ENCODE measurements at regions not wholly inside any gene's neighbourhood (a gene's known extent, or its start where the extent isn't known, plus 50 kb on each side); places are given as distances from the start of the nearest gene placed in this dataset.

GRCh38 chr10:118908557-118909256 lies 120.8 kb upstream of the NANOS1 start:
- Histone ChIP-seq H3K27ac (ENCODE audit: extremely low read depth, low read depth, low read length) (no peak overlapping the region), H3K36me3 (ENCODE audit: control insufficient read depth in 2 of 2, insufficient read depth in 1 of 2, low read length in 2 of 2) (no peaks in the 10 kb centered on the region), H3K4me1 (ENCODE audit: control insufficient read depth, insufficient read depth, low read length) (no peaks in the 10 kb centered on the region), H3K9me3 (ENCODE audit: control insufficient read depth, insufficient read depth, low read depth, low read length) (no peaks in the 10 kb centered on the region), H3K4me3 (ENCODE audit: low read depth, low read length) (no peak overlapping the region)
- POLR2A ChIA-PET: no interaction called here
- CTCF ChIA-PET: no interaction called here
- TF ChIP-seq KLF9 (tag by site-specific recombination; IDR thresholded peaks at IDR 0.05; ENCODE audit: low read depth) (0 out of 2 replicates have a peak, but pooled peaks have one; percentile 21), KLF1 (tag by site-specific recombination; IDR thresholded peaks at IDR 0.05) (peak; percentile 60; the same call in 1 of the 2 replicates), IKZF3 (tag by site-specific recombination; IDR thresholded peaks at IDR 0.05) (no peak), ZBTB11 (tag by site-specific recombination; conservative IDR thresholded peaks at IDR 0.05; ENCODE audit: low read depth) (no peak)

- ChIA-PET CTCF (no interaction called here), POLR2A (interaction anchor here (0.8 kb wide), 1 partner anchor 194 kb away, joined by 3 read pairs; no protein-coding TSS in a partner anchor)
- Histone ChIP-seq H3K9me3 (ENCODE audit: control insufficient read depth, insufficient read depth, low read depth, low read length) (no peaks in the 10 kb centered on the region), H3K27ac (ENCODE audit: extremely low read depth, low read depth, low read length) (no peak overlapping the region), H3K36me3 (ENCODE audit: control insufficient read depth in 2 of 2, insufficient read depth in 1 of 2, low read length in 2 of 2) (no peaks in the 10 kb centered on the region), H3K4me3 (ENCODE audit: low read depth, low read length) (no peak overlapping the region), H3K4me1 (ENCODE audit: control insufficient read depth, insufficient read depth, low read length) (no peaks in the 10 kb centered on the region)
- TF ChIP-seq ZNF148 (tag by site-specific recombination; IDR thresholded peaks at IDR 0.05; ENCODE audit: borderline replicate concordance): no peak
- TF ChIP-seq ZNF202 (tag by site-specific recombination; IDR thresholded peaks at IDR 0.05; ENCODE audit: borderline replicate concordance): no peak
- no peak for TF ChIP-seq PRDM10 (tag by site-specific recombination; IDR thresholded peaks at IDR 0.05)
- TF ChIP-seq ZSCAN30 (tag by site-specific recombination; IDR thresholded peaks at IDR 0.05): no peak
- no peak for TF ChIP-seq REPIN1 (tag by site-specific recombination; IDR thresholded peaks at IDR 0.05; ENCODE audit: low read depth)
- no peak for TF ChIP-seq ELK4 (IDR thresholded peaks at IDR 0.05; ENCODE audit: borderline replicate concordance, low read depth, low read length)
- no peak for TF ChIP-seq ZNF704 (tag by site-specific recombination; IDR thresholded peaks at IDR 0.05)
- no peak for TF ChIP-seq ZNF623 (tag by site-specific recombination; IDR thresholded peaks at IDR 0.05)
- TF ChIP-seq ZNF529 (tag by site-specific recombination; IDR thresholded peaks at IDR 0.05; ENCODE audit: insufficient replicate concordance): no peak
- TF ChIP-seq ZBTB26 (tag by site-specific recombination; optimal IDR thresholded peaks at IDR 0.05): no peak
- TF ChIP-seq ZNF155 (tag by site-specific recombination; IDR thresholded peaks at IDR 0.05): no peak
- TF ChIP-seq ZNF777 (tag by site-specific recombination; IDR thresholded peaks at IDR 0.05; ENCODE audit: borderline replicate concordance): no peak
- TF ChIP-seq ZNF350 (tag by site-specific recombination; IDR thresholded peaks at IDR 0.05): no peak
- no peak for TF ChIP-seq EGR2 (tag by site-specific recombination; IDR thresholded peaks at IDR 0.05; ENCODE audit: low read depth)
- TF ChIP-seq KLF16 (tag by site-specific recombination; IDR thresholded peaks at IDR 0.05): no peak
Measured at GRCh38 chr10:118910702-118911101, 118.8 kb upstream of the NANOS1 start.
